GM23338 (cell line): ENCODE measurements at regions not wholly inside any gene's neighbourhood (a gene's known extent, or its start where the extent isn't known, plus 50 kb on each side); places are given as distances from the start of the nearest gene placed in this dataset.

Experiments
- ATAC-seq: fragments of 200-7000 bp; cut with Tn5 transposase; 3 replicates; pipeline ENCODE4 v1.9.1; 2020
- DNase-seq: peaks from one replicate; pipeline ENCODE4 v3.0.0-alpha.2; 2015; ENCODE audit warnings: low spot score
- H2AFZ ChIP-seq: fragments of 200-600 bp; sonication (generic); 2 replicates; pipeline ENCODE4 v1.8.0; 2016; ENCODE audit warnings: antibody characterized with exemption, mild to moderate bottlenecking, moderate library complexity
- H3F3A ChIP-seq: fragments of 200-600 bp; sonication (generic); replicated peaks from 2 replicates; pipeline ENCODE4 v1.8.0; 2017; ENCODE audit warnings: antibody characterized with exemption, mixed run types, low read depth
- H3K27ac ChIP-seq: fragments of 200-600 bp; sonication (generic); 2 replicates; pipeline ENCODE4 v1.6.1; 2016; ENCODE audit warnings: low read depth
- H3K27me3 ChIP-seq: fragments of 200-600 bp; sonication (generic); 2 replicates; pipeline ENCODE4 v1.8.0; 2016; ENCODE audit warnings: mild to moderate bottlenecking, mixed run types, moderate library complexity; ENCODE audit not compliant: insufficient read depth
- H3K36me3 ChIP-seq: fragments of 200-600 bp; sonication (generic); 2 replicates; pipeline ENCODE4 v1.8.0; 2016; ENCODE audit warnings: mild to moderate bottlenecking; ENCODE audit not compliant: insufficient read depth
- H3K4me1 ChIP-seq: fragments of 200-600 bp; sonication (generic); 2 replicates; pipeline ENCODE4 v1.8.0; 2016; ENCODE audit warnings: mild to moderate bottlenecking, moderate library complexity; ENCODE audit not compliant: insufficient read depth
- H3K4me2 ChIP-seq: fragments of 200-600 bp; sonication (generic); 2 replicates; pipeline ENCODE4 v1.7.1; 2017; ENCODE audit warnings: mixed run types
- H3K4me3 ChIP-seq: fragments of 200-600 bp; sonication (generic); 2 replicates; pipeline ENCODE4 v1.6.1; 2016; ENCODE audit warnings: mixed run types
- H3K79me2 ChIP-seq: fragments of 200-600 bp; sonication (generic); replicated peaks from 2 replicates; pipeline ENCODE4 v1.8.0; 2017; ENCODE audit warnings: mild to moderate bottlenecking; ENCODE audit not compliant: insufficient read depth
- H3K9me2 ChIP-seq: fragments of 200-600 bp; sonication (generic); 2 replicates; pipeline ENCODE4 v1.8.0; 2017; ENCODE audit not compliant: insufficient read depth
- H4K20me1 ChIP-seq: fragments of 200-600 bp; sonication (generic); replicated peaks from 2 replicates; pipeline ENCODE4 v1.8.0; 2017; ENCODE audit warnings: mild to moderate bottlenecking; ENCODE audit not compliant: insufficient read depth
- H3K27ac Mint-ChIP-seq: 2 replicates; pipeline ENCODE4 v1.8.0; 2020; ENCODE audit warnings: inconsistent platforms, mild to moderate bottlenecking, moderate library complexity, mixed read lengths
- H3K27me3 Mint-ChIP-seq: 3 replicates; pipeline ENCODE4 v1.8.0; 2022; ENCODE audit warnings: low read depth, mild to moderate bottlenecking, moderate library complexity, mixed read lengths, inconsistent platforms; ENCODE audit not compliant: insufficient read depth, poor library complexity
- H3K36me3 Mint-ChIP-seq: 3 replicates; pipeline ENCODE4 v1.8.0; 2021; ENCODE audit warnings: low read depth, mild to moderate bottlenecking, inconsistent platforms, moderate library complexity, mixed read lengths
- H3K4me1 Mint-ChIP-seq: 3 replicates; pipeline ENCODE4 v1.8.0; 2020; ENCODE audit warnings: mild to moderate bottlenecking, inconsistent platforms, mixed read lengths
- H3K4me3 Mint-ChIP-seq: 3 replicates; pipeline ENCODE4 v1.8.0; 2021; ENCODE audit warnings: moderate library complexity, mild to moderate bottlenecking, inconsistent platforms, mixed read lengths
- H3K9me3 Mint-ChIP-seq: 3 replicates; pipeline ENCODE4 v1.8.0; 2020; ENCODE audit warnings: moderate library complexity, mild to moderate bottlenecking, inconsistent platforms, mixed read lengths
- CREB1 ChIP-seq: fragments of 250-450 bp; sonication (Bioruptor Pico); IDR thresholded peaks from 2 replicates; pipeline ENCODE4 v1.5.0; 2020; ENCODE audit warnings: low read depth, mild to moderate bottlenecking, moderate library complexity
- CTCF ChIP-seq, 2 experiments: fragments of 200-600 bp in 1 of 2; sonication (generic) in 1 of 2; conservative IDR thresholded peaks; 2 replicates each; pipeline versions ENCODE4 v1.5.1 to v1.6.1; 2016 to 2017; ENCODE audit warnings: antibody characterized with exemption in 2 of 2, low read depth in 2 of 2, mild to moderate bottlenecking in 2 of 2, moderate library complexity in 1 of 2
- ETS1 ChIP-seq: IDR thresholded peaks from 2 replicates; pipeline ENCODE4 v1.6.1; 2016; ENCODE audit warnings: antibody characterized with exemption
- EZH2 ChIP-seq: fragments of 200-600 bp; sonication (generic); IDR thresholded peaks from one replicate; pipeline ENCODE4 v1.8.0; 2017; ENCODE audit warnings: antibody characterized with exemption, mild to moderate bottlenecking, low read depth; ENCODE audit not compliant: unreplicated experiment
- EZH2phosphoT487 ChIP-seq: fragments of 200-600 bp; sonication (generic); IDR thresholded peaks from one replicate; pipeline ENCODE4 v1.8.1; 2018; ENCODE audit warnings: antibody characterized with exemption; ENCODE audit not compliant: unreplicated experiment
- JUNB ChIP-seq: IDR thresholded peaks from one replicate; pipeline ENCODE4 v1.6.1; 2016; ENCODE audit warnings: antibody characterized with exemption; ENCODE audit not compliant: unreplicated experiment
- NANOG ChIP-seq: IDR thresholded peaks from 2 replicates; pipeline ENCODE4 v1.6.1; 2016; ENCODE audit warnings: antibody characterized with exemption, borderline replicate concordance
- REST ChIP-seq: IDR thresholded peaks from one replicate; pipeline ENCODE4 v1.6.1; 2018; ENCODE audit warnings: antibody characterized with exemption; ENCODE audit not compliant: unreplicated experiment

- Mint-ChIP-seq H3K9me3 (no peaks in the 10 kb centered on the region), H3K4me1 (peaks cover 9% of the 10 kb centered on the region), H3K36me3 (no peaks in the 10 kb centered on the region), H3K4me3 (no peak overlapping the region), H3K27me3 (peaks cover 4% of the 10 kb centered on the region), H3K27ac (no peak overlapping the region)
- ATAC-seq (peak; percentile 38; the same call in 2 of the 3 replicates), DNase-seq (no peak)
- Histone ChIP-seq H4K20me1 (no peaks in the 10 kb centered on the region), H3K9me2 (peaks cover 9% of the 10 kb centered on the region; the same call in 1 of the 2 replicates), H3K4me3 (no peak overlapping the region), H3K4me2 (no peak overlapping the region), H3K36me3 (no peaks in the 10 kb centered on the region), H3K4me1 (0 out of 2 replicates have a peak, but pooled peaks cover 4% of the 10 kb centered on the region), H3K79me2 (no peaks in the 10 kb centered on the region), H3K27me3 (no peaks in the 10 kb centered on the region), H3F3A (no peaks in the 10 kb centered on the region), H3K27ac (no peak overlapping the region), H2AFZ (no peak overlapping the region; the same call in 1 of the 2 replicates)
- TF ChIP-seq ETS1 (no peak), EZH2phosphoT487 (no peak), EZH2 (no peak), CREB1 (no peak), NANOG (no peak), REST (no peak), JUNB (no peak)
These were observed 219.9 kb upstream of the SSTR4 start for GRCh38 chr20:22815206-22815551.

- Histone ChIP-seq H3K27me3 (no peaks in the 10 kb centered on the region), H3K4me2 (no peak overlapping the region), H4K20me1 (no peaks in the 10 kb centered on the region), H3K4me1 (0 out of 2 replicates have a peak, but pooled peaks cover 4% of the 10 kb centered on the region), H3K4me3 (no peak overlapping the region), H3K27ac (no peak overlapping the region), H2AFZ (peak overlapping the region; percentile 25; the same call in 1 of the 2 replicates), H3K9me2 (peaks cover 9% of the 10 kb centered on the region; the same call in 1 of the 2 replicates), H3K36me3 (no peaks in the 10 kb centered on the region), H3K79me2 (no peaks in the 10 kb centered on the region), H3F3A (no peaks in the 10 kb centered on the region)
- Mint-ChIP-seq H3K9me3 (no peaks in the 10 kb centered on the region), H3K4me3 (no peak overlapping the region), H3K27me3 (peaks cover 3% of the 10 kb centered on the region), H3K27ac (no peak overlapping the region), H3K36me3 (no peaks in the 10 kb centered on the region), H3K4me1 (peaks cover 9% of the 10 kb centered on the region)
- TF ChIP-seq CTCF (conservative IDR thresholded peaks at IDR 0.05; ENCODE audit: low read depth in 2 of 2) (peak in 1 of 2 experiments; percentile 37; a peak in 2 of 4 replicates), ETS1 (no peak)
- DNase-seq (peak; percentile 52), ATAC-seq (peak; percentile 85)
These were observed 219.4 kb upstream of the SSTR4 start for GRCh38 chr20:22815603-22816315.
